WI38 (cell line): ENCODE measurements at regions not wholly inside any gene's neighbourhood (a gene's known extent, or its start where the extent isn't known, plus 50 kb on each side); places are given as distances from the start of the nearest gene placed in this dataset.

Source experiments
- H3K4me3 ChIP-seq: 2 replicates; pipeline ENCODE4 v1.5.1; 2011; ENCODE audit warnings: low read depth, mild to moderate bottlenecking, control low read depth, low read length
- TF ChIP-seq, protein P1 (sequence below): IDR thresholded peaks from 2 replicates; pipeline ENCODE4 v1.5.1; 2012; ENCODE audit warnings: low read depth, mild to moderate bottlenecking, control low read depth, low read length

GRCh38 chr2:223532161-223532560 lies 70.0 kb downstream of the SCG2 start:
- H3K4me3 ChIP-seq: no peak overlapping the region
- TF ChIP-seq, protein P1, sequence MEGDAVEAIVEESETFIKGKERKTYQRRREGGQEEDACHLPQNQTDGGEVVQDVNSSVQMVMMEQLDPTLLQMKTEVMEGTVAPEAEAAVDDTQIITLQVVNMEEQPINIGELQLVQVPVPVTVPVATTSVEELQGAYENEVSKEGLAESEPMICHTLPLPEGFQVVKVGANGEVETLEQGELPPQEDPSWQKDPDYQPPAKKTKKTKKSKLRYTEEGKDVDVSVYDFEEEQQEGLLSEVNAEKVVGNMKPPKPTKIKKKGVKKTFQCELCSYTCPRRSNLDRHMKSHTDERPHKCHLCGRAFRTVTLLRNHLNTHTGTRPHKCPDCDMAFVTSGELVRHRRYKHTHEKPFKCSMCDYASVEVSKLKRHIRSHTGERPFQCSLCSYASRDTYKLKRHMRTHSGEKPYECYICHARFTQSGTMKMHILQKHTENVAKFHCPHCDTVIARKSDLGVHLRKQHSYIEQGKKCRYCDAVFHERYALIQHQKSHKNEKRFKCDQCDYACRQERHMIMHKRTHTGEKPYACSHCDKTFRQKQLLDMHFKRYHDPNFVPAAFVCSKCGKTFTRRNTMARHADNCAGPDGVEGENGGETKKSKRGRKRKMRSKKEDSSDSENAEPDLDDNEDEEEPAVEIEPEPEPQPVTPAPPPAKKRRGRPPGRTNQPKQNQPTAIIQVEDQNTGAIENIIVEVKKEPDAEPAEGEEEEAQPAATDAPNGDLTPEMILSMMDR: no peak

GRCh38 chr2:223532712-223533111 lies 69.4 kb downstream of the SCG2 start:
- H3K4me3 ChIP-seq: no peak overlapping the region
- TF ChIP-seq, protein P1: no peak

DNA sequence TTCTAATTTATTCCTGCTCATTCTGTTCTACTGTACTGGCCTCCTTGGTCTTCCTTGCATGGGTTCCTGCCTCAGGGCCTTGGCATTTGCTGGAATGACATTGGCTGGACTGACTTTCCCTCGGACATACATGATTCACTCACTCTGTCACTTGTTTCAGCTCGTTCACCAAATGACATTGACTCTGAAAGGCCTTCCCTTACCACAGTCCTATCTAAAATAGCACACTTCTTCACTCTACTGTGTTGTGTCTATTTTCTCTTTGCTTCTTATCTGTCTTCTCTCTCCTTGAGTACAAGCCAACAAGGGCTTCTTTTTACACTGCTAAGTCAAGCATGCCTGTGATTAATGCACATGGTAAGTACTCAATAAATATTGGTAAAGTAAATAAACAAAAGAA lies 65.6 kb downstream of the SCG2 start:
- TF ChIP-seq, protein P1: no peak
- H3K4me3 ChIP-seq: no peak overlapping the region

DNA sequence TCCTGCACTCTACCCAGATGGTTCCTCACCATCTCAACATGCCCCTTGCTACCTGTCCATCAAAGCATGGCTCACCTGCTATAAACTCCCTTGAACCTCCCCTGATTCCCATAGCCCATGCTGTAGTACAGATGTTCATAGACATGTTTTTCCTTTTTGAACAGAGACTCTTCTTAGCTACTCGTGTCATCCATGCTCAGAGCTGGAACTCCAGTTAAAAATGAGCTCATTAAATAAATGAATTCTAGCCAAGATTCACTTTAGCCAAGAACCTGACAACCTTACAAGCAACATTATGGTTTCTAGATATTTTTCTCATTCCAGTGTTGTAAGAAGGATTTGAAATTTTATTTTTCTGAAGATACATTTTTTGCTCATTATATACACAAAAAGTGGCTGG lies 65.0 kb downstream of the SCG2 start:
- TF ChIP-seq, protein P1: no peak
- no peak overlapping the region for H3K4me3 ChIP-seq

DNA sequence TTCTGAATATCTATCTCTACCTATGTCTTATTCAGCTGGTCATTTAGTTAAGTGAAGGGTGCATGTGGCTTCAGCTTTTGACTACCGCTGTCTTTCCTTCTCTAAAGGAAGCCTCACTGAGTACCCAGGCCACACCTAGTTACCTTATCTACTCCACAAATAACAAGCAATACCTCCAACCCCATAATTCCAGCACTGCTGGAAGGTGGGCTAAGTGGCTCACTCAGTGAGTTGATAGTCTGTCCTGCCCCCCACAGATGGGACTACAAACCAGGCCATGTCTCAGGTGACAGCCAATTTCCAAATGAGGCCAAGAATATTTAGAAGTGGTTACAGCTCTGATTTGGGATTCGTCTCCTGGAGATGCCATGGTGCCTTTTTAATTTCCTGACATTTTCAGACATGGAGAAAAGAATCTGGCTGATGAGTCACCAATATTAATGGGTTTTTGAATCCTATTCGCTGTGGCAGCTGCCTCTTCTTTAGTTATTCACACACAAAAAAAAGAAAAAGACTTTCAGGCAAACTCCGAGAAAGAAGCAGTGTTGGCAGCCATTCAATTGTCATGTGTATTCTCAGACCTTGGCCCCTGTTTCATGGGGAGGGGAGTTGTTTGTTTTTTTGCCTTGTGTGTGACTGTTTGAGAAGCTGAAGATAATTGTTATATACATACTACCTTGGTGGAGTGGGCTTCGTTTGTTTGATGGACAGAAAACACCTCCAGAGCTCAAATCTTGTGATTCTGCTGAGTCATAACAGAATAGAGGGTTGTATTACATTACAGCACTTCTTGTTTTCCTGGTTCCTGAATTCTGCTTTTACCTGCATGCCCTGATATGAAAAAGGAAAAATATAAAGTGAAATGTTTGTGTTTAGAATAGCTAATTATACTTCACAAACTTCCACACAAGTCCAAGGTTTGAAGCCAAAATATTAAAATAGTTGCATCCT lies 64.2 kb downstream of the SCG2 start:
- no peak overlapping the region for H3K4me3 ChIP-seq
- TF ChIP-seq, protein P1: no peak

- no peak overlapping the region for H3K4me3 ChIP-seq
- TF ChIP-seq, protein P1: no peak
Measured at GRCh38 chr2:223538920-223539440, 63.2 kb downstream of the SCG2 start.

- H3K4me3 ChIP-seq: no peak overlapping the region
- TF ChIP-seq, protein P1: no peak
Measured at GRCh38 chr2:223541546-223541945, 60.6 kb downstream of the SCG2 start.
